H9 (cell line): ENCODE measurements at regions not wholly inside any gene's neighbourhood (a gene's known extent, or its start where the extent isn't known, plus 50 kb on each side); places are given as distances from the start of the nearest gene placed in this dataset.

ENCODE experiments used
- DNase-seq: peaks from one replicate; pipeline ENCODE4 v3.0.0-alpha.2; 2017
- H2AFZ ChIP-seq: one replicate; pipeline ENCODE4 v1.6.1; 2013; ENCODE audit warnings: mild to moderate bottlenecking, low read length, control low read depth, moderate library complexity
- H2AK5ac ChIP-seq: 2 replicates; pipeline ENCODE4 v1.6.1; 2013; ENCODE audit warnings: low read length, control low read depth, mixed read lengths; ENCODE audit not compliant: insufficient read length
- H2BK120ac ChIP-seq: one replicate; pipeline ENCODE4 v1.6.1; 2013; ENCODE audit warnings: low read depth, mild to moderate bottlenecking, low read length, control low read depth, inconsistent platforms; ENCODE audit not compliant: poor library complexity, severe bottlenecking
- H2BK12ac ChIP-seq: 2 replicates; pipeline ENCODE4 v1.6.1; 2013; ENCODE audit warnings: low read length, control low read depth, mixed read lengths, low read depth; ENCODE audit not compliant: insufficient read length
- H2BK15ac ChIP-seq: 2 replicates; pipeline ENCODE4 v1.6.1; 2013; ENCODE audit warnings: low read depth, low read length, control low read depth
- H2BK20ac ChIP-seq: one replicate; pipeline ENCODE4 v1.6.1; 2013; ENCODE audit warnings: low read depth, mild to moderate bottlenecking, low read length, control low read depth, inconsistent platforms; ENCODE audit not compliant: poor library complexity, severe bottlenecking
- H2BK5ac ChIP-seq: 2 replicates; pipeline ENCODE4 v1.6.1; 2013; ENCODE audit warnings: low read length, control low read depth, mixed read lengths; ENCODE audit not compliant: insufficient read length
- H3K14ac ChIP-seq: 2 replicates; pipeline ENCODE4 v1.6.1; 2013; ENCODE audit warnings: low read length, control low read depth; ENCODE audit not compliant: insufficient read depth
- H3K18ac ChIP-seq: 2 replicates; pipeline ENCODE4 v1.6.1; 2013; ENCODE audit warnings: low read depth, mild to moderate bottlenecking, mixed read lengths, low read length, control low read depth; ENCODE audit not compliant: insufficient read length
- H3K23ac ChIP-seq: 2 replicates; pipeline ENCODE4 v1.6.1; 2013; ENCODE audit warnings: low read length, control low read depth, mixed read lengths, low read depth; ENCODE audit not compliant: insufficient read length
- H3K23me2 ChIP-seq: 2 replicates; pipeline ENCODE4 v1.6.1; 2013; ENCODE audit warnings: low read depth, mild to moderate bottlenecking, mixed read lengths, low read length, control low read depth; ENCODE audit not compliant: insufficient read length, poor library complexity, severe bottlenecking
- H3K27ac ChIP-seq: 2 replicates; pipeline ENCODE4 v1.5.1; 2013; ENCODE audit warnings: low read length, control low read depth, mixed read lengths, low read depth; ENCODE audit not compliant: insufficient read length
- H3K27me3 ChIP-seq: 2 replicates; pipeline ENCODE4 v1.6.1; 2013; ENCODE audit warnings: low read length, control low read depth, inconsistent platforms; ENCODE audit not compliant: insufficient read depth
- H3K4ac ChIP-seq: 2 replicates; pipeline ENCODE4 v1.6.1; 2013; ENCODE audit warnings: low read depth, mild to moderate bottlenecking, control low read depth, inconsistent platforms, low read length, moderate library complexity
- H3K4me1 ChIP-seq: 2 replicates; pipeline ENCODE4 v1.6.1; 2013; ENCODE audit warnings: low read length, control low read depth, inconsistent platforms; ENCODE audit not compliant: insufficient read depth
- H3K4me2 ChIP-seq: 2 replicates; pipeline ENCODE4 v1.6.1; 2013; ENCODE audit warnings: low read length, control low read depth, mixed read lengths; ENCODE audit not compliant: insufficient read length, insufficient read depth
- H3K56ac ChIP-seq: 2 replicates; pipeline ENCODE4 v1.6.1; 2013; ENCODE audit warnings: low read depth, mild to moderate bottlenecking, mixed read lengths, low read length, control low read depth; ENCODE audit not compliant: insufficient read length
- H3K79me1 ChIP-seq: 2 replicates; pipeline ENCODE4 v1.6.1; 2013; ENCODE audit warnings: low read depth, mild to moderate bottlenecking, moderate library complexity, low read length, control low read depth, inconsistent platforms; ENCODE audit not compliant: insufficient read depth, poor library complexity, severe bottlenecking
- H3K79me2 ChIP-seq: 2 replicates; pipeline ENCODE4 v1.6.1; 2013; ENCODE audit warnings: low read length, control low read depth, inconsistent platforms; ENCODE audit not compliant: insufficient read depth
- H3K9ac ChIP-seq: 2 replicates; pipeline ENCODE4 v1.6.1; 2013; ENCODE audit warnings: low read length, control low read depth, mixed read lengths; ENCODE audit not compliant: insufficient read length; ENCODE audit errors: extremely low read depth
- H3K9me3 ChIP-seq: one replicate; pipeline ENCODE4 v1.6.1; 2013; ENCODE audit warnings: low read depth, low read length, inconsistent platforms; ENCODE audit not compliant: control insufficient read depth
- H3T11ph ChIP-seq: one replicate; pipeline ENCODE4 v1.6.1; 2013; ENCODE audit warnings: mild to moderate bottlenecking, low read length, control low read depth, inconsistent platforms
- H4K20me1 ChIP-seq: one replicate; pipeline ENCODE4 v1.6.1; 2013; ENCODE audit not compliant: control insufficient read depth, insufficient read length, insufficient read depth
- H4K5ac ChIP-seq: 2 replicates; pipeline ENCODE4 v1.6.1; 2013; ENCODE audit warnings: low read depth, mild to moderate bottlenecking, mixed read lengths, low read length, control low read depth; ENCODE audit not compliant: insufficient read length
- H4K8ac ChIP-seq: replicated peaks from 2 replicates; pipeline ENCODE4 v1.6.1; 2013; ENCODE audit warnings: low read length, control low read depth, mixed read lengths, low read depth; ENCODE audit not compliant: insufficient read length
- H4K91ac ChIP-seq: 2 replicates; pipeline ENCODE4 v1.6.1; 2013; ENCODE audit warnings: low read depth, mild to moderate bottlenecking, moderate library complexity, mixed read lengths, low read length, control low read depth; ENCODE audit not compliant: insufficient read length
- H3K27ac Mint-ChIP-seq, 3 experiments: 2 replicates in 2 of 3; 3 replicates in 1 of 3; pipeline ENCODE4 v1.8.0; 2020 to 2021; ENCODE audit warnings: mixed read lengths in 3 of 3, mild to moderate bottlenecking in 1 of 3, moderate library complexity in 1 of 3
- H3K27me3 Mint-ChIP-seq: 2 replicates; pipeline ENCODE4 v1.8.0; 2021; ENCODE audit warnings: low read depth, mild to moderate bottlenecking, moderate library complexity, mixed read lengths
- H3K36me3 Mint-ChIP-seq, 3 experiments: 2 replicates in 2 of 3; 3 replicates in 1 of 3; pipeline ENCODE4 v1.8.0; 2020 to 2021; ENCODE audit warnings: low read depth in 3 of 3, mixed read lengths in 3 of 3; ENCODE audit not compliant: insufficient read depth in 1 of 3
- H3K4me1 Mint-ChIP-seq, 2 experiments: 2 replicates each; pipeline ENCODE4 v1.8.0; 2020; ENCODE audit warnings: mixed read lengths in 2 of 2
- H3K4me3 Mint-ChIP-seq, 2 experiments: 2 replicates in 1 of 2; 3 replicates in 1 of 2; pipeline ENCODE4 v1.8.0; 2020 to 2021; ENCODE audit warnings: mild to moderate bottlenecking in 2 of 2, mixed read lengths in 2 of 2, moderate library complexity in 1 of 2
- H3K9me3 Mint-ChIP-seq, 2 experiments: 2 replicates in 1 of 2; 3 replicates in 1 of 2; pipeline ENCODE4 v1.8.0; 2020; ENCODE audit warnings: mild to moderate bottlenecking in 2 of 2, mixed read lengths in 2 of 2, moderate library complexity in 1 of 2
- WGBS: extraction: QIAGEN DNeasy Blood & Tissue Kit; methylation state at CpG from one replicate; pipeline ENCODE4 v1.1.7; 2013; ENCODE audit warnings: missing lambda C conversion rate, low lambda C conversion rate, mixed read lengths; ENCODE audit not compliant: insufficient read length; ENCODE audit errors: extremely low coverage; 5-methylcytosine and 5-hydroxymethylcytosine counted together
- TF ChIP-seq, protein P1 (sequence below): fragments of 200-600 bp; sonication (generic); conservative IDR thresholded peaks from 3 replicates; pipeline ENCODE4 v1.8.0; 2021; ENCODE audit warnings: antibody characterized with exemption, mild to moderate bottlenecking

- TF ChIP-seq, protein P1, sequence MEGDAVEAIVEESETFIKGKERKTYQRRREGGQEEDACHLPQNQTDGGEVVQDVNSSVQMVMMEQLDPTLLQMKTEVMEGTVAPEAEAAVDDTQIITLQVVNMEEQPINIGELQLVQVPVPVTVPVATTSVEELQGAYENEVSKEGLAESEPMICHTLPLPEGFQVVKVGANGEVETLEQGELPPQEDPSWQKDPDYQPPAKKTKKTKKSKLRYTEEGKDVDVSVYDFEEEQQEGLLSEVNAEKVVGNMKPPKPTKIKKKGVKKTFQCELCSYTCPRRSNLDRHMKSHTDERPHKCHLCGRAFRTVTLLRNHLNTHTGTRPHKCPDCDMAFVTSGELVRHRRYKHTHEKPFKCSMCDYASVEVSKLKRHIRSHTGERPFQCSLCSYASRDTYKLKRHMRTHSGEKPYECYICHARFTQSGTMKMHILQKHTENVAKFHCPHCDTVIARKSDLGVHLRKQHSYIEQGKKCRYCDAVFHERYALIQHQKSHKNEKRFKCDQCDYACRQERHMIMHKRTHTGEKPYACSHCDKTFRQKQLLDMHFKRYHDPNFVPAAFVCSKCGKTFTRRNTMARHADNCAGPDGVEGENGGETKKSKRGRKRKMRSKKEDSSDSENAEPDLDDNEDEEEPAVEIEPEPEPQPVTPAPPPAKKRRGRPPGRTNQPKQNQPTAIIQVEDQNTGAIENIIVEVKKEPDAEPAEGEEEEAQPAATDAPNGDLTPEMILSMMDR = no peak
- Mint-ChIP-seq H3K36me3 (no peaks in the 10 kb centered on the region; a peak in 1 of 7 replicates), H3K27me3 (peaks cover 4% of the 10 kb centered on the region), H3K9me3 (no peaks in the 10 kb centered on the region; a peak in 1 of 5 replicates), H3K27ac (no peak overlapping the region), H3K4me1 (peaks cover 30 to 40% of the 10 kb centered on the region in 2 experiments), H3K4me3 (no peak overlapping the region)
- Histone ChIP-seq H2BK20ac (no peak overlapping the region), H3K4me2 (no peak overlapping the region), H3T11ph (no peak overlapping the region), H4K20me1 (no peaks in the 10 kb centered on the region), H4K91ac (no peak overlapping the region), H3K79me1 (no peaks in the 10 kb centered on the region), H2BK120ac (no peak overlapping the region), H3K79me2 (no peaks in the 10 kb centered on the region), H4K8ac (no peak overlapping the region), H3K9ac (no peak overlapping the region), H3K56ac (no peak overlapping the region), H3K14ac (no peak overlapping the region), H3K23ac (no peak overlapping the region), H3K4me1 (peaks cover 2% of the 10 kb centered on the region; the same call in 1 of the 2 replicates), H3K23me2 (no peaks in the 10 kb centered on the region), H2AFZ (no peak overlapping the region), H2AK5ac (no peak overlapping the region), H3K9me3 (no peaks in the 10 kb centered on the region), H4K5ac (no peak overlapping the region), H3K18ac (no peak overlapping the region), H2BK5ac (no peak overlapping the region), H2BK12ac (no peak overlapping the region), H3K27ac (no peak overlapping the region), H2BK15ac (no peak overlapping the region), H3K4ac (no peak overlapping the region), H3K27me3 (no peaks in the 10 kb centered on the region)
- DNase-seq = no peak
- no CpG with 5 or more reads among the region's 9 CpGs for WGBS
Measured at GRCh38 chr2:128409326-128410034, 90.8 kb upstream of the HS6ST1 start.
